Fibroblast of villous mesenchyme (primary cell): ENCODE measurements at regions not wholly inside any gene's neighbourhood (a gene's known extent, or its start where the extent isn't known, plus 50 kb on each side); places are given as distances from the start of the nearest gene placed in this dataset.

Experiments used
- DNase-seq: peaks from one replicate; pipeline ENCODE4 v3.0.0-alpha.2; 2010; ENCODE audit warnings: low read depth
- H3K4me3 ChIP-seq: 2 replicates; pipeline ENCODE4 v1.5.1; 2011; ENCODE audit warnings: low read depth, mild to moderate bottlenecking, low read length
- TF ChIP-seq, protein P1 (sequence below): IDR thresholded peaks from 2 replicates; pipeline ENCODE4 v1.5.1; 2012; ENCODE audit warnings: low read depth, mild to moderate bottlenecking, low read length; ENCODE audit not compliant: insufficient read depth

DNA sequence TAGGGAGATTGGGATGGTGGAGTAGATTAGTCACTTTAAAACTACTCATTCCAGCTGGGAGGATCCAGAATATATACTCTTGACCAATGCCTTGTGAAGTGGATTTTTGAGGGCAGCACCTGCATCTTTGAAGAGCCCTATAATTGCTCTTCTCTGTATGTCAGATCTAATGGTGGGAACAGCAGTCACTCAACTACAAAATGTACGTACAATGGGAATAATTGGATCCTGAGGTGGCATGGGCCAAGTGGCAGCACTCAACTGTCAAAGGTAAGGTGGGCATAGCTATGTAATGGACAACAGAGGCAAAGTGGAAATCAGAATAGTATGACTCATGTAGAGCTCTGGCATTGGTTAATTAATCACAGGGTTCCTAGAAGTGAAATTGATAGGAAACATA is 51.6 kb upstream of the KIAA0040 start:
- TF ChIP-seq, protein P1, sequence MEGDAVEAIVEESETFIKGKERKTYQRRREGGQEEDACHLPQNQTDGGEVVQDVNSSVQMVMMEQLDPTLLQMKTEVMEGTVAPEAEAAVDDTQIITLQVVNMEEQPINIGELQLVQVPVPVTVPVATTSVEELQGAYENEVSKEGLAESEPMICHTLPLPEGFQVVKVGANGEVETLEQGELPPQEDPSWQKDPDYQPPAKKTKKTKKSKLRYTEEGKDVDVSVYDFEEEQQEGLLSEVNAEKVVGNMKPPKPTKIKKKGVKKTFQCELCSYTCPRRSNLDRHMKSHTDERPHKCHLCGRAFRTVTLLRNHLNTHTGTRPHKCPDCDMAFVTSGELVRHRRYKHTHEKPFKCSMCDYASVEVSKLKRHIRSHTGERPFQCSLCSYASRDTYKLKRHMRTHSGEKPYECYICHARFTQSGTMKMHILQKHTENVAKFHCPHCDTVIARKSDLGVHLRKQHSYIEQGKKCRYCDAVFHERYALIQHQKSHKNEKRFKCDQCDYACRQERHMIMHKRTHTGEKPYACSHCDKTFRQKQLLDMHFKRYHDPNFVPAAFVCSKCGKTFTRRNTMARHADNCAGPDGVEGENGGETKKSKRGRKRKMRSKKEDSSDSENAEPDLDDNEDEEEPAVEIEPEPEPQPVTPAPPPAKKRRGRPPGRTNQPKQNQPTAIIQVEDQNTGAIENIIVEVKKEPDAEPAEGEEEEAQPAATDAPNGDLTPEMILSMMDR = no peak
- H3K4me3 ChIP-seq = no peak overlapping the region
- no peak for DNase-seq
